NCI-H2081 (cell line): ENCODE measurements at regions not wholly inside any gene's neighbourhood (a gene's known extent, or its start where the extent isn't known, plus 50 kb on each side); places are given as distances from the start of the nearest gene placed in this dataset.
"Not testable (repeated sequence)": the region's sequence is repeated elsewhere in the genome, so short reads cannot be mapped to it uniquely, and the experiment has no call there.

Experiments used
- DNase-seq, 2 experiments: peaks; one replicate each; lab custom pipeline; 2025; lab: John Stamatoyannopoulos, UW

GRCh38 chr4:169934794-169935429, 91.3 kb downstream of the MFAP3L start:
- DNase-seq = no peak

GRCh38 chr4:169933531-169933930, 92.7 kb downstream of the MFAP3L start:
- no peak for DNase-seq

- no peak for DNase-seq
Measured at GRCh38 chr4:169931964-169932363, 94.2 kb downstream of the MFAP3L start.

GRCh38 chr4:169930755-169931154, 95.4 kb downstream of the MFAP3L start:
- not testable (repeated sequence) for DNase-seq

- no peak for DNase-seq
Measured at GRCh38 chr4:169927280-169927679, 98.9 kb downstream of the MFAP3L start.

GRCh38 chr4:169925678-169926077, 100.5 kb downstream of the MFAP3L start:
- DNase-seq = no peak

- no peak for DNase-seq
Measured at GRCh38 chr4:169922632-169923276, 103.4 kb downstream of the MFAP3L start.

GRCh38 chr4:169921732-169922131, 104.5 kb downstream of the MFAP3L start:
- DNase-seq = no peak

GRCh38 chr4:169921237-169921636, 105.0 kb downstream of the MFAP3L start:
- no peak for DNase-seq

- DNase-seq = not testable (repeated sequence)
Measured at GRCh38 chr4:169919194-169920124, 106.7 kb downstream of the MFAP3L start.

GRCh38 chr4:169915545-169915944, 110.7 kb downstream of the MFAP3L start:
- DNase-seq = no peak

GRCh38 chr4:169914866-169915265, 111.3 kb downstream of the MFAP3L start:
- DNase-seq = no peak

- DNase-seq = no peak
Measured at GRCh38 chr4:169912996-169913395, 113.2 kb downstream of the MFAP3L start.

- no peak for DNase-seq
Measured at GRCh38 chr4:169909897-169910296, 116.3 kb downstream of the MFAP3L start.

GRCh38 chr4:169909479-169909878, 116.7 kb downstream of the MFAP3L start:
- no peak for DNase-seq

GRCh38 chr4:169907705-169908104, 118.5 kb downstream of the MFAP3L start:
- no peak for DNase-seq

GRCh38 chr4:169906821-169907220, 119.4 kb downstream of the MFAP3L start:
- no peak for DNase-seq

GRCh38 chr4:169906104-169906503, 120.1 kb downstream of the MFAP3L start:
- DNase-seq = no peak

GRCh38 chr4:169902658-169903345, 123.4 kb downstream of the MFAP3L start:
- no peak for DNase-seq

- no peak for DNase-seq
Measured at GRCh38 chr4:169900241-169900845, 125.9 kb downstream of the MFAP3L start.

GRCh38 chr4:169899295-169899694, 126.9 kb downstream of the MFAP3L start:
- no peak for DNase-seq

GRCh38 chr4:169898095-169898494, 128.1 kb downstream of the MFAP3L start:
- DNase-seq = no peak
